Kasumi-1 (cell line): ENCODE measurements at regions not wholly inside any gene's neighbourhood (a gene's known extent, or its start where the extent isn't known, plus 50 kb on each side); places are given as distances from the start of the nearest gene placed in this dataset.

Experiments used
- DNase-seq, 2 experiments: peaks; one replicate each; lab custom pipeline; 2025; lab: John Stamatoyannopoulos, UW

DNA sequence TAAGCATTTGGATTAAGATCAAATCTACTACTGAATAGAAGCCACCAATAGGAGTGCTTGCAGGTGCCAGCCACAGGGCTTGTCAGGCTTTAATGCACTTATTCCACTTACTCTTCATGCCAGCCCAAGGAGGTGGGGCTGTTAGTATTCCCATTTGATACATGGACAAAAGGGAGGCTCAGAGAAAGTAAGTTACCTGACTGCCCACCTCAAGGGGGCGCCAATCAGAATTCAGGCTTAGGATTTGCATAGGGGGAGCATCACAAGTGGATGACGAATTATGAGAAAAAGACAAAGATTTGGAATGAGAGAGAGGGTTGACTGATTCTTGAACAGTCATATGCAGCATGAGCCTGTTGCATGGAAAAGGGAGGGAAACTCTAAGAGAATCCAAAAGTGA lies 188.4 kb upstream of the TSHZ2 start:
- DNase-seq, result no peak

DNA sequence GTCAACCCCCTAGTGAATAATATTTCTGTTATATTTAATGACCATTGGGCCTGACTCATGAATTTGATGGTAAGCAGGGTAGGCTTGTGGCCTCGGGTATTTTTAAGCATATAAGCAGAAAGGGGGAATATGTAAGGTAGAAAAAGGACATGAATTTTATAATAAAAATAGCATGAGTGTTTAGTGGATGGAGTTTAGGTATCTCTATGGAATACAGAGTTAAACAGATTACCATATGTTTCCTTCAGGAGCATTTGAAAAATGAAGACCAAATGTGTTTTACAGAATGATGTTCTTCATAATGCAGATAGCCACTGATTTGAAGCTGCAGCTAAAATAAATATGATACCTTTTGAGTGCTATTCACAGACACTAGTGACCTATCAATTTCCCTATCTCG lies 191.7 kb upstream of the TSHZ2 start:
- no peak for DNase-seq

GRCh38 chr20:52779125-52779524 lies 193.0 kb upstream of the TSHZ2 start:
- DNase-seq, result no peak

- DNase-seq, result no peak
Measured at GRCh38 chr20:52777171-52777570, 195.0 kb upstream of the TSHZ2 start.

DNA sequence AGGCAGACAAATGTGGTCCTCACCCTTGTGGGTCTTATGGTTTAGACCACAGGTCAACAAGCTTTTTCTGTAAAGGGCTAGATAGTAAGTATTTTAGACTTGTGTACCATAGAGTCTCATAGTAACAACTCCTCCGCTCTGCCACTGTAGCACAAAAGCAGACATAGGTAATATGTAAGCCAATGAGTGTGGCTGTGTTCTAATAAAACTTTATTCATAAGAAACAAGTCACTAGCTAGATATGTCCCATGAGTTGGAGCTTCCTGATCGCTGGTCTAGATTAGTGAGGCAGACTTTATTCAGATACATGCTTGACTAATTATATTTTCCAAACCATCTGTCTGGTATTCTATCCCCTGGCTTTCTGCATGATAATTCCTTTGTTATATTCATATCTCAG lies 196.4 kb upstream of the TSHZ2 start:
- no peak for DNase-seq

DNA sequence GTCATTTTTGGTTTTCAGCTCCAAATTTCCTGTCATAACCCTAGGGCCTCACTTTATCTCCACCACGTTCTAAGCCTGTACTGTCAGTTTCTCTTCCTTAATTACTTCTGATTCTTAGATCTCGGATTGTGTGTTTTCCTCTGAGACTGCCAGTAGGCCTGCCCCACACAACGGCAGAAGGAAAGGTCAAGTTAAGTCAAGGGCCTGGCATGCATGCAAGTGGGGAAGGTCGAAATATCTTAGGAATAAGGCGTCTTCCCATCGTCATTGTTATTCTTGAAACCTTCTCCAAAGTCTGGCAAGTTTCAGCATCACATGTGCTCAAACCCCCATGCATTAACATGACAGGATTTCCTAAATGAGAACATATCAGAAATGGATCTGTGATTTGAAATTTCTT lies 203.5 kb upstream of the TSHZ2 start:
- DNase-seq, result no peak

GRCh38 chr20:52766645-52767435 lies 205.3 kb upstream of the TSHZ2 start:
- no peak for DNase-seq

GRCh38 chr20:52763321-52763853 lies 208.8 kb upstream of the TSHZ2 start:
- no peak for DNase-seq

DNA sequence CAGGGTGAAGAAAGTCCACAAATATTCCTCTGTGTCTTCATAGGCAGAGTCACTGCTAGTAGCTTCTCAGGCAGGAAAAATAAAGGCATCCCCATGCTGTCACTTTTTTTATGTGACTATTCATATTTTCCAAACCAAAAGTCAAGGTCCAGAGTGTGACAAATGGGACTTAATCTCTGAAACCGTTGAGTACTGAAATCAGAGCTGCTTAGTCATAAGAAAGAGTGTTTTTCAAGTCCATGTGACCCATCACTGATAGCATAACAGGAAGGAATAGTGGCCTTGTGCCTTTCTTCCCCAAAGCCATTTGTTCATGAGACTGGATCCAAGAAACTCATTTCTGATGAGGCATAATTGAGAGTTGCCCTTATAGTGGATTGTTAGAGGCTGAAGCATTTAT lies 210.3 kb upstream of the TSHZ2 start:
- no peak for DNase-seq

GRCh38 chr20:52760791-52761190 lies 211.4 kb upstream of the TSHZ2 start:
- no peak for DNase-seq

- no peak for DNase-seq
Measured at GRCh38 chr20:52757411-52757810, 214.7 kb upstream of the TSHZ2 start.

DNA sequence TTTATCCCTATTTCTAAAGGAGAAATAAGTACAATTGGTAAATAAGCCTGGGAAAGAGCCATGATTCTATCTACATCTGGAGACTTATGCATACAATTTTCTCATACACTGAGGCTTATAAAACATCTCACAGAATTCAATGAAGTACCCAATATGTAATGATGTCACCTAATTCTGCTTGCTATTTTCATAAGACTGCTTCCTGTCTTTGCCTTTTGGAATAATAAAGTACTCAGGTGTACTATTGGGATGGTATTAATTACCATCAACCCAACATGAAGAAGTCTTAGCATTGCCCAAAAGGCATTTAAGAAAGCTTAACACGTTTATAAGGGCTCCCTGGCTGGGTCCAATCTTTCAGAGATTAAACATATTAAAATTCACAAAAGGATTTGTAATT lies 216.4 kb upstream of the TSHZ2 start:
- no peak for DNase-seq

DNA sequence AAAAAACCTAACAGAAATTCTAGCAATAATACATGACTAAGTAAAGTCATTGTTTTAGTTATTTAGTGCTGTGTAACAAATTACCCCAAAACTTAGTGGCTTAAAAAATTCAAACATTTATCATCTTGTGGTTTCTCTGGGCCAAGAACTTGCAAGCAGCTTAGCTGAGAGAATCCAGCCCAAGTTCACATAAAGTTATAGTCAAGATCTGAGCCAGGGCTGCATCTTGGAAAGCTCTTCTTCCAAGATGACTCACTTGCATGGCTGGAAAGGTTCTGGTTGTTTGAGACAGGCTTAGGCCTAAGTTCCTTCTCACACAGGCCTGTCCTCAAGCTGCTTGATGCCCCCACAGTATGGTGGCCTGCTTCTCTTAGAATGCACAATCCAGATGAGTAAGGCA lies 217.8 kb upstream of the TSHZ2 start:
- no peak for DNase-seq

GRCh38 chr20:52752023-52752422 lies 220.1 kb upstream of the TSHZ2 start:
- DNase-seq, result no peak

DNA sequence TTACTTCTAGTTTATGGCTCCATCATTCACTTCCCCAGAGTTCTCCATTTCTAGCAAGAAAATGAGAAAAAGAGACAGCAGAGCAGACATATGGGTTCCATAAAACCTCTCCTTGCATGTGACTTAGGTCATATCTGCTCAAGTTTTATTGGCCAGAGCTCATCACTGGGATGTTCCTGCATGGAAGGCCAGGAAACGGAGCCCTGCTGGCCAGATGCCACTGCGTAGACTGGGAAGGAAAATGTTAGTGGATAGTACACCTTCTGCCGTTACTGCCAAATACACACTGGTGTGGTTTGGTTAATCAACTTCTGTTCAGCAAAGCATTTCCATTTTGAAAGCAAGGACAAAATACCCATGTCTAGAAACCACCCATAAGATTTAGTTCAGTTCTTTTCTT lies 220.6 kb upstream of the TSHZ2 start:
- no peak for DNase-seq

GRCh38 chr20:52749938-52750337 lies 222.2 kb upstream of the TSHZ2 start:
- DNase-seq, result no peak

- no peak for DNase-seq
Measured at GRCh38 chr20:52748990-52749389, 223.2 kb upstream of the TSHZ2 start.

GRCh38 chr20:52748285-52748932 lies 223.7 kb upstream of the TSHZ2 start:
- DNase-seq, result no peak

GRCh38 chr20:52747845-52748284 lies 224.3 kb upstream of the TSHZ2 start:
- no peak for DNase-seq

GRCh38 chr20:52746770-52747169 lies 225.4 kb upstream of the TSHZ2 start:
- no peak for DNase-seq

DNA sequence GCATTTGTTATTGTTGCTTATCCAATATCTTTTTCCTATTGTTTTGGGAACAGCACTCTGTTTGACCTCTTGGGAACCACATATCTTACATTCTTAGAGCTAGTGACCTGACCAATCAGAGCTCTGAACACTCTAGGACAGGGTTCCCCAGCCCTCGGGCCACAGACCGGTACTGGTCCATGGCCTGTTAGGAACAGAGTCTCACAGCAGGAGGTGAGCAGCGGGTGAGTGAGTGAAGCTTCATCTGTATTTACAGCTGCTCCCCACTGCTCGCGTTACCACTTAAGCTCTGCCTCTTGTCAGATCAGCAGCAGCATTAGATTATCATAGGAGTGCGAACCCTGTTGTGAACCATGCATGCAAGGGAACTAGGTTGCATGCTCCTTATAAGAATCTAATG lies 226.0 kb upstream of the TSHZ2 start:
- DNase-seq, result no peak

DNA sequence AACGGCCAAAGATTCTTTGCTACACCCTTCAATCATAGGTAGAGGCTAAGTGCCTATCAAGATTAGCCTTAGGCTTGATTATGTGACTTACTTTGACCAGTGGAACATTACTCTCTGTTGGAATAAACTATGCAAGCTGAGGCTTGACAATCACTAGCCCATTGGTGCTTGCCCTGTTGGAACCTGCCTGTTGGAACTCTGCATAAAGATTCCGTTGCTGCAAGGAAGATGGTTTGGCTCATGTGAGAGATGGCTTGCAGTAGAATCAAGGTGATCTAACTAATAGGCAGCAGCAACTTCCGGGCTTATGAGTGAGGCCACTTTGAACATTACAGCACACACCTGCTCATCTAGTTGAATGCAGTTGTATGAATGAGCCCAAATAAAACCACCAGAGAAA lies 227.7 kb upstream of the TSHZ2 start:
- no peak for DNase-seq

GRCh38 chr20:52738081-52738480 lies 234.1 kb upstream of the TSHZ2 start:
- DNase-seq, result no peak

DNA sequence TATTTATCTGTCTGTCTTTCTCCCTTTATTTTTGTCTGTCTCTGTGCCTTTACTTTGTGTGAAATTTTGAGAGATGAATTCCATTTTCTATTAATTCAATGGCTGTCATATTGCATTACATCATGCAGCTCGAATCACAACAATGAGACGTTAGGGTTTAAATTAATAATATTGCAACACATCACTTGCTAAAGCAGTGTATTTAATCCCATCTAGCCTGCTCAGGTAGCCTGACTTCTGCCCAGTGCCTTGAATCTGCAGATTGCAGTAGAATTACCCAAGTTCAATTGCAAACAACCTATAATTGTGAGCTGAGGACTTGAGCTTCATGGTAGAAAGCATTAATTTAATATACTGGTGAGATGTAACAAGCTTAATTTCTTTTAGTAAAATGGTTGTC lies 235.7 kb upstream of the TSHZ2 start:
- no peak for DNase-seq
